ENCODE measurements at regions not wholly inside any gene's neighbourhood (a gene's known extent, or its start where the extent isn't known, plus 50 kb on each side); places are given as distances from the start of the nearest gene placed in this dataset.
A peak's percentile ranks its signal among the peaks of the same experiment; 100 is the strongest.
"Not testable (repeated sequence)": the region's sequence is repeated elsewhere in the genome, so short reads cannot be mapped to it uniquely, and the experiment has no call there.

DNA sequence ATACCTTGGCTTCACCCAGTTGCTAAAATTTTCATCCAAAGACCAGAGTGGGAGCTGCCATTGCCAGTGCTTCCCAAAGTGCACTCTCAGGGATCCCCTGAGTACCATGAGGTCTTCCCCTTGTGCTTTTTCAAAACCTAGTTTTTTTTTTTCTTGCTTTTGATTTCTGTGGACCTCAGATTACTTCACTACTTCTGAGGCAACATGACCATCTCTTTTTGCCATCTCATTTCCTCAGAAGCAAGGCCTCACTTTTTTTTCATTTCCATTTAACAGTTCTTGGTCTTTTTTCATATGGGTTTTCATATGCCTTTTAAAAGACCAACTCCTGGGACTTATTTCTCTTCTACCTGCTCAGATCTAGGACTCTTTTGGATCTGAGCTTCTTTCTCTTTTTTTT is 64.1 kb upstream of the MMS22L start:
- DNase-seq (ENCODE audit: low read depth) = no peak
- H3K4me3 ChIP-seq (ENCODE audit: low read depth, low read length) = no peak overlapping the region

- no peak for DNase-seq (ENCODE audit: low read depth)
- no peak overlapping the region for H3K4me3 ChIP-seq (ENCODE audit: low read depth, low read length)
Observed at GRCh38 chr6:97361286-97361685, 78.3 kb upstream of the MMS22L start.

DNA sequence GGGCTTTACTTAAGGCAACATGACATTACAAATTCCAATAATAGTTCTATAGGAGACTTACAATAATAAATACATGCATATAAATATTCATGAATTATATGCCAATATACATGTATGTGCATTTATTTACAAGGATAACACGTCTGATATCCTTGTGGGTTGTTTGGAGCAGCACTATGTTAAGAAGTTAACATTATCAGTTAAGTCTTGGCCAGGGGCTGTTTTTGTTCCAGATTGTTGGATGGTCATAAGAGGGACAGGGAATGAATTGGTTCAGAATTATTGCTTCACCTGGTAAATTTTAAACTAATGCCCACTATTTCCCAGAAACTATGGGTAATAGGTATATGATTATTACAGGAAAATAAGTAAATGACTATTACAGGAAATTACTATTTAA is 81.3 kb upstream of the MMS22L start:
- no peak overlapping the region for H3K4me3 ChIP-seq (ENCODE audit: low read depth, low read length)
- no peak for DNase-seq (ENCODE audit: low read depth)

GRCh38 chr6:97382071-97382470 is 99.1 kb upstream of the MMS22L start:
- not testable (repeated sequence) for DNase-seq (ENCODE audit: low read depth); H3K4me3 ChIP-seq (ENCODE audit: low read depth, low read length)

DNA sequence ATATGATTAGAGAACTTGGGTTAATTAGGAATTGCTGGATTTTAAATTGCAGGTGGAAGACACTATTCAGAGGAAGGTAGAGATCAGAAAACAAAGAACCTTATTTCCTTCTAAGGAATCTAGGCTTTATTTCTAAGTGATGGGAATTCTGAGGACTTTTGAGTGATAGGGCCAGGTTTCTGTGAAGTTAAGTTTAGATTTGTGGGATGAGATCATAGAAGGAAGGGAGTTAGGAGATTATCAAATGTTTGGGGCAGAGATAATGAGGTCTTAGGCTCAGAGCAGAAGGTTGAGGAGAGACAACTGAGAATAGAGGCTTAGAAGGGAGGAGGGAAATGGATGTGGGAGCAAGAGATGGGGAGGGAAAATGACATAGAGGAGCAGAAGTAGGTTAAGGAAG is 109.7 kb upstream of the MMS22L start:
- no peak for DNase-seq (ENCODE audit: low read depth)
- H3K4me3 ChIP-seq (ENCODE audit: low read depth, low read length) = no peak overlapping the region

DNA sequence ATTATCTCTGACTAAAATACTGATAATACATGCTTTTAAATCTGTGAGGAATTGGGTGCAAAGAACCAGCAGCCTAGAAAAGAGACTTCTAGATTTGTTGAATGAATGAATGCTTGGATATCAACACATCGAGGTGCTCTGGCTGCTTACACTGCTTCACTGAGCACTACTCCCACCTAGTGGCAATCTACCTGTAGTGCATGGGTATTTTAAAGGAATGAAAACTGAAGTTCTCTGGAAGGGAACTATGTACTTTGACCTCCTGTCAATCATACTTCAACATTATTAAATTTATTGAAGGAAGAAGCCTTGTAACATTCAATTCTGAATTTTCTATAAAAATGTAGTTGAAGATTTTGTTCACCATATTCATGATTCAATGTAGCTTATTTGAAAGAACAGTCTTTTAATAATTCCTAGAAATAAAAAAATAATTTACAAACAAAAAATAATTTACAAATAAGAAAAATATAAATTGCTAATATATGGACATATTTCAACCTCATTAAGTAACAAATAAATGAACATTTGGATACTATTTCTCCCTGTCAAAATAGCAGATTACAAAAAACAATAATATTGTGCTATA is 111.2 kb upstream of the MMS22L start:
- H3K4me3 ChIP-seq (ENCODE audit: low read depth, low read length) = no peak overlapping the region
- DNase-seq (ENCODE audit: low read depth) = peak; percentile 1

DNA sequence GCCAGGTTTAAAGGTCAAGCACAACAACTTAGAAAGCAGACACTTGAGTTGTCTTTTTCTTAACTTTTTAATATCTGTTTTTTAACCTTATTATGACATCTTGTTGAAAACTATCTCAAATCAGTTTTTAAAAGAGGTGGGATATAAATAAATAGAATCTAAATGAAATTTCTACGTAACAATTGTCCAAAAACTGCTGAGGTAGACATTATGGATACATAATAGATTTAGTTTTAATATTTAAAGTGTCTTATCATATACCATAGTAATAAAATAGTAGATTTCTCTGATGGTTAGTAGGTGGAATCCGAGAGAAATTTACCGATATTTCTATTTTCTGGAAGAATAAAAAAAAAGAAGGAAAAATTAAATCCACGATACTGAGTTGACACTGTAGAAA is 113.9 kb upstream of the MMS22L start:
- DNase-seq (ENCODE audit: low read depth) = no peak

GRCh38 chr6:97399208-97399607 is 116.2 kb upstream of the MMS22L start:
- no peak for DNase-seq (ENCODE audit: low read depth)

More for the DNA sequence above, 113.9 kb upstream of the MMS22L start:
- H3K4me3 ChIP-seq (ENCODE audit: low read depth, low read length) = no peak overlapping the region

DNA sequence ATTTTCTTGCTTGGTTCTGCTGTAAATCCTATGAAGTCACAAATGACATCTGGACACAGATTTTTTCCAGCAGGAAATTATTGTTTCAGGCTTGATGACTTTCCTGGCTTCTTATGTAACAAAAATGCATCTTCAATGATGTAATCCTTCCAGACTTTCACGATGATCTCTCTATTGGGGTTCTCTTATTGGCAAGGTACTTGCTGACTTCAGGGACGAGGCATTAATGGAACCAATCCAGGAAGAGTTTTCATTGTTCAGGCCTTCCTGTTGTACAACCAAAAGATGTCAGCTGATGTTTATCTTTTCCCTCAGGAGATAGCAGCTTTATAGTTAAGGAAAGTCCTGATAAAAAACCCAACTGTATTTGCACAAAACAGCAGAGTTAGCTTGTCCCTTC is 118.5 kb upstream of the MMS22L start:
- peak; percentile 2 for DNase-seq (ENCODE audit: low read depth)

More at GRCh38 chr6:97399208-97399607, 116.2 kb upstream of the MMS22L start:
- H3K4me3 ChIP-seq (ENCODE audit: low read depth, low read length) = no peak overlapping the region

DNA sequence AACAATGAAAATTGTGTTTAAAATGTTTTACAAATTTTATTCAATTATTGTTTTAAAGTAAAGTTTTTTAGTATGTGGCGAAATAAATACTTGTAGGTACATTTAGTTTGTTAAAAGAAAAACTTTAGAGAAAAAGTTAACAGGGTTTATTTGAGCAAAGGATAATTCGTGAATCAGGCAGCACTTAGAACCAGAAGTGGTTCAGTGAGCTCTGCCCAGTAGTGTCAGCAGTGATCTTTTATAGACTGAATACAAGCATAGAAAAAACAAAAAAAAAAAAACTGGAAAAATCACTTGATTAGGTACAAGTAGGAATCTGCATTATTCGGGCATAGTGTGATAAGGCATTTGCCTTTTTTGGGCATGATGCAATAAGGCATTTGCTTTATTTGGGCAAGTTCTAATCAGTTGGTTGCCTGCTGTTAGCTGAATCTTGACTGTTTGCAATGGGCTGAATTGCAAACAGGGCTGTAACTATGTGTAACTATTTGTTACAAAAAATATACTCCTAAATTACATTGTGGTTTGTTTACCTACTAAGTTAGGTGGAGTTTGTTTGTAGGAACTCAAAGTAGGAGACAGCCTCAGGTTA is 122.9 kb upstream of the MMS22L start:
- no peak for DNase-seq (ENCODE audit: low read depth)
- H3K4me3 ChIP-seq (ENCODE audit: low read depth, low read length) = no peak overlapping the region

More for the DNA sequence above, 118.5 kb upstream of the MMS22L start:
- H3K4me3 ChIP-seq (ENCODE audit: low read depth, low read length) = no peak overlapping the region

DNA sequence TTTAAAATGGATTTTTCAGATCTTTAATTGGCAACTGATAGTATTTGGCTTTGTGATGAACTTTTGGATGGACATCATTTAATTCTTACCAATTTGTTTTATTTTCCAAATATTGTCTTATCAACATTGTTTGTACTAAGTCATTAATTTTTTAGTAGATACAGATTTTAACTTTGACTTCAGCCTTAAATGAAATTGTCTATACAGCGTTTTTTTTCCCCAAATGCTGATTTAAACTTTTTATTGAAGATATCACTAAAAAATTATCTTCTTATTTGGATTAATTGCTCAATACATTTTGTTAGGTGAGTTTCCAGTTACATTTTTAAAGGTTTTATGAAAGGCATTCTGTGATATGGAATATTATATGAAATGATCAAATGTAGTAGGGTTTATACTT is 123.6 kb upstream of the MMS22L start:
- no peak for DNase-seq (ENCODE audit: low read depth)
- no peak overlapping the region for H3K4me3 ChIP-seq (ENCODE audit: low read depth, low read length)

- no peak overlapping the region for H3K4me3 ChIP-seq (ENCODE audit: low read depth, low read length)
- no peak for DNase-seq (ENCODE audit: low read depth)
Observed at GRCh38 chr6:97411610-97412009, 128.6 kb upstream of the MMS22L start.

DNA sequence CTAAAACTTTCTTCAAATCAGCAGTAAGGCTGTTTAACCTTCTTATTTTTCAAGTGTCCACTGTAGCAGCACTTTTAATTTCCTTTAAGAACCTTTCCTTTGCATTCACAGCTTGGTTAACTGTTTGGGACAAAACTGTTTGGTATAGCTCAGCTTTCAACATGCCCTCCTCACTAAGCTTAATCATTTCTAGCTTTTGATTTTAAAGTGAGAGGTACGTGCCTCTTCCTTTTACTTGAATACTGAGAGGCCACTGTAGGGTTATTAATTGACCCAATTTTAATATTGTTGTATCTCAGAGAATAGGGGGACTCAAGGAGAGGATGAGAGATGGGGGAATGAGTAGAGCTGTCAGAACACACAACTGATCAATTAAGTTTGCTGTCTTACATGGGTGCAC is 129.5 kb upstream of the MMS22L start:
- no peak for DNase-seq (ENCODE audit: low read depth)

GRCh38 chr6:97422171-97422570 is 139.2 kb upstream of the MMS22L start:
- no peak for DNase-seq (ENCODE audit: low read depth)
- no peak overlapping the region for H3K4me3 ChIP-seq (ENCODE audit: low read depth, low read length)

More for the DNA sequence above, 129.5 kb upstream of the MMS22L start:
- no peak overlapping the region for H3K4me3 ChIP-seq (ENCODE audit: low read depth, low read length)

DNA sequence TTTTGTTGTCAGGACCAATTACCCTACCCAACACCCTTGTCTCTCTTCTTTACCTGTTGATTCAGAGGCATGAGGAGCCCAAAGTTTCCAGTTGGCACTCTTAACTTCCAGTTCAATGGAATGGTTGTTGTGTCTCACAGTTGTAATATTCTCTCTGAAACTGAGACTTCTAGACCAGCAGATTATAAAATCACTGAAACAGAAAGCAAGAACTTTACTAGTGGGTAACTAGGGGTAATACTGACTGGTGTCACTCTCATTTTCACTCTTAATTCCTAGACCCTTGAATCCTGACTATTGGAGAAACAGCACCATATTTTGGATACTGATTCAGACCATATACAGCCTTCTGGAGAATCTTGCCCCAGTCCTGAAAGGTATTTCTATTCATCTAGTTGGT is 140.2 kb upstream of the MMS22L start:
- no peak for DNase-seq (ENCODE audit: low read depth)
- no peak overlapping the region for H3K4me3 ChIP-seq (ENCODE audit: low read depth, low read length)

- H3K4me3 ChIP-seq (ENCODE audit: low read depth, low read length) = no peak overlapping the region
- DNase-seq (ENCODE audit: low read depth) = no peak
Observed at GRCh38 chr6:97427648-97428047, 144.6 kb upstream of the MMS22L start.

DNA sequence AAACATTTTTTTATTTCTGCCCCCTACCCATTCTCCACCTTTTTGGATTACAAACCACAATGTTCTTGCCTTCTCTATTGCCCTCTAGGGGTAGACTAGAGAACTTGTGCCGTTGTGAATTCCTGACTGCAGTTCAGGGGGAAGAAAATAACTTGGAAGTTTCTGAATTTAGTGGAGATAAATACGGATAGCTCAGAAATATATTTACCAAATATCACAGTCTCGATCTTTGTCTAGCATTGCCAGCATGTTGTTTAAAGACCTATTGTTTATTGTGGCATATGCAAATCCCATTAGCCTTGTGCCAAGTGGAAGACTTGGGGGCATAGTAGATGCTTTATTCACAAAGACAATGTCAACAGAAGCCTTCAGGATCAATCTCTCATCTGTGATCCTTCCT is 154.1 kb upstream of the MMS22L start:
- H3K4me3 ChIP-seq (ENCODE audit: low read depth, low read length) = no peak overlapping the region
- no peak for DNase-seq (ENCODE audit: low read depth)

- DNase-seq (ENCODE audit: low read depth) = no peak
- no peak overlapping the region for H3K4me3 ChIP-seq (ENCODE audit: low read depth, low read length)
Observed at GRCh38 chr6:97438011-97438671, 155.1 kb upstream of the MMS22L start.

- no peak for DNase-seq (ENCODE audit: low read depth)
- H3K4me3 ChIP-seq (ENCODE audit: low read depth, low read length) = no peak overlapping the region
Observed at GRCh38 chr6:97440590-97441176, 157.7 kb upstream of the MMS22L start.

- no peak for DNase-seq (ENCODE audit: low read depth)
- H3K4me3 ChIP-seq (ENCODE audit: low read depth, low read length) = no peak overlapping the region
Observed at GRCh38 chr6:97443408-97444080, 160.5 kb upstream of the MMS22L start.
